KMS-11 (cell line): ENCODE measurements at regions not wholly inside any gene's neighbourhood (a gene's known extent, or its start where the extent isn't known, plus 50 kb on each side); places are given as distances from the start of the nearest gene placed in this dataset.

Experiments
- H2AFZ ChIP-seq: fragments of 200-600 bp; sonication (generic); 2 replicates; pipeline ENCODE4 v1.6.1; 2016; ENCODE audit warnings: antibody characterized with exemption, mixed run types, low read depth
- H3K27ac ChIP-seq: fragments of 200-600 bp; sonication (generic); 2 replicates; pipeline ENCODE4 v1.6.1; 2016; ENCODE audit warnings: mild to moderate bottlenecking, mixed run types
- H3K27me3 ChIP-seq: fragments of 200-600 bp; sonication (generic); 2 replicates; pipeline ENCODE4 v1.6.1; 2017; ENCODE audit warnings: mild to moderate bottlenecking, low read depth, mixed run types, moderate library complexity; ENCODE audit not compliant: insufficient read depth
- H3K36me3 ChIP-seq: fragments of 200-600 bp; sonication (generic); 2 replicates; pipeline ENCODE4 v1.6.1; 2017; ENCODE audit warnings: mild to moderate bottlenecking, mixed run types; ENCODE audit not compliant: insufficient read depth
- H3K4me1 ChIP-seq: fragments of 200-600 bp; sonication (generic); 2 replicates; pipeline ENCODE4 v1.6.1; 2016; ENCODE audit warnings: mild to moderate bottlenecking, low read depth, mixed run types; ENCODE audit not compliant: poor library complexity, severe bottlenecking
- H3K4me2 ChIP-seq: fragments of 200-600 bp; sonication (generic); 2 replicates; pipeline ENCODE4 v1.7.0; 2016; ENCODE audit warnings: mild to moderate bottlenecking, mixed run types
- H3K4me3 ChIP-seq: fragments of 200-600 bp; sonication (generic); IDR thresholded peaks from 2 replicates; pipeline ENCODE4 v1.6.1; 2017; ENCODE audit warnings: low read depth, low read length, mixed read lengths; ENCODE audit not compliant: insufficient read depth
- H3K79me2 ChIP-seq: fragments of 200-600 bp; sonication (generic); 2 replicates; pipeline ENCODE4 v1.6.1; 2016; ENCODE audit warnings: low read depth, mixed run types; ENCODE audit not compliant: insufficient read depth
- H3K9ac ChIP-seq: fragments of 200-600 bp; sonication (generic); 2 replicates; pipeline ENCODE4 v1.6.1; 2016; ENCODE audit warnings: mild to moderate bottlenecking, mixed run types
- H4K20me1 ChIP-seq: fragments of 200-600 bp; sonication (generic); 2 replicates; pipeline ENCODE4 v1.6.1; 2016; ENCODE audit warnings: mild to moderate bottlenecking, mixed run types; ENCODE audit not compliant: insufficient read depth
- CTCF ChIP-seq: fragments of 200-600 bp; sonication (generic); conservative IDR thresholded peaks from 2 replicates; pipeline ENCODE4 v1.6.1; 2017; ENCODE audit warnings: low read depth, mild to moderate bottlenecking, antibody characterized with exemption, low read length, moderate library complexity, mixed read lengths

GRCh38 chr12:114779647-114780046 lies 95.7 kb upstream of the TBX3 start:
- H3K9ac ChIP-seq, result no peak overlapping the region
- H3K36me3 ChIP-seq, result no peaks in the 10 kb centered on the region
- no peaks in the 10 kb centered on the region for H3K4me1 ChIP-seq
- H3K27ac ChIP-seq, result no peak overlapping the region
- H3K27me3 ChIP-seq, result no peaks in the 10 kb centered on the region
- no peak overlapping the region for H3K4me2 ChIP-seq
- no peak for TF ChIP-seq CTCF
- H3K4me3 ChIP-seq, result no peak overlapping the region
- H4K20me1 ChIP-seq, result no peaks in the 10 kb centered on the region
- H3K79me2 ChIP-seq, result no peaks in the 10 kb centered on the region
- H2AFZ ChIP-seq, result no peak overlapping the region

GRCh38 chr12:114779186-114779585 lies 95.2 kb upstream of the TBX3 start:
- Histone ChIP-seq H4K20me1 (no peaks in the 10 kb centered on the region), H3K27ac (no peak overlapping the region), H3K4me3 (no peak overlapping the region), H3K36me3 (no peaks in the 10 kb centered on the region), H2AFZ (no peak overlapping the region), H3K9ac (no peak overlapping the region), H3K4me1 (no peaks in the 10 kb centered on the region), H3K79me2 (no peaks in the 10 kb centered on the region), H3K4me2 (no peak overlapping the region), H3K27me3 (no peaks in the 10 kb centered on the region)
- TF ChIP-seq CTCF, result no peak

GRCh38 chr12:114776731-114777442 lies 92.9 kb upstream of the TBX3 start:
- Histone ChIP-seq H3K4me1 (no peaks in the 10 kb centered on the region), H3K27me3 (no peaks in the 10 kb centered on the region), H2AFZ (no peak overlapping the region), H3K4me3 (no peak overlapping the region), H3K9ac (no peak overlapping the region), H3K27ac (no peak overlapping the region), H3K36me3 (no peaks in the 10 kb centered on the region), H3K79me2 (no peaks in the 10 kb centered on the region), H3K4me2 (no peak overlapping the region), H4K20me1 (no peaks in the 10 kb centered on the region)
- TF ChIP-seq CTCF, result no peak

GRCh38 chr12:114774699-114775098 lies 90.7 kb upstream of the TBX3 start:
- no peak overlapping the region for H3K27ac ChIP-seq
- no peak overlapping the region for H3K4me2 ChIP-seq
- no peak for TF ChIP-seq CTCF
- H4K20me1 ChIP-seq, result no peaks in the 10 kb centered on the region
- no peaks in the 10 kb centered on the region for H3K27me3 ChIP-seq
- H3K4me3 ChIP-seq, result no peak overlapping the region
- H3K79me2 ChIP-seq, result no peaks in the 10 kb centered on the region
- no peaks in the 10 kb centered on the region for H3K36me3 ChIP-seq
- H2AFZ ChIP-seq, result no peak overlapping the region
- no peaks in the 10 kb centered on the region for H3K4me1 ChIP-seq
- no peak overlapping the region for H3K9ac ChIP-seq
